ENCODE measurements at regions not wholly inside any gene's neighbourhood (a gene's known extent, or its start where the extent isn't known, plus 50 kb on each side); places are given as distances from the start of the nearest gene placed in this dataset.

- no peak for TF ChIP-seq CTCF (IDR thresholded peaks at IDR 0.05)
- no peak for TF ChIP-seq POLR2A (IDR thresholded peaks at IDR 0.05)
Observed at GRCh38 chr6:4364172-4364571, 228.8 kb upstream of the ECI2 start.

Data from lower leg skin (tissue), 3 donors.